ENCODE measurements at regions not wholly inside any gene's neighbourhood (a gene's known extent, or its start where the extent isn't known, plus 50 kb on each side); places are given as distances from the start of the nearest gene placed in this dataset.

DNA sequence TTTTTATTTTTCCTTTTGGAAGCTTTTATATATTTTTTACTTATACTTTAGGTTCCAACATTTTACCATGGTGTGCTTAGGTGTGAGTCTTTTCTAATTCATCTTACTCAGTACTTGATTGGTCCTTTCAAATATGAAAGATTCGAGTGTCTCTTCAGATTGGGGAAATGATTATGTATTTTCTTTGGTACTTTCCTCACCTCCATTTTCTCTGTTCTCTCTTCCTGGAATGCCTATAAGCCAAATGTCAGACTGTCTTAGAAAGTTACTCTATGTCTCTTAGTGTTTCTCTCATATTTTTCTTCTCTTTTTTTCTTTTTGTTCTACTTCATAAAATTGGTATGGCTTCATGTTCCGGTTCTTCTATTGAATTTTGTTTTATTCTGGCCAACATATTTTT, 119.6 kb upstream of the SV2C start:
- H3F3A ChIP-seq (replicated peaks; ENCODE audit: low read depth): no peaks in the 10 kb centered on the region
- H3K4me2 ChIP-seq: no peak overlapping the region
- Mint-ChIP-seq H3K4me3 (no peak overlapping the region), H3K27ac (no peak overlapping the region), H3K27me3 (ENCODE audit: insufficient read depth, low read depth, poor library complexity) (peaks cover 3% of the 10 kb centered on the region), H3K9me3 (peaks cover 33% of the 10 kb centered on the region), H3K36me3 (ENCODE audit: low read depth) (peaks cover 17% of the 10 kb centered on the region), H3K4me1 (no peaks in the 10 kb centered on the region)
- ATAC-seq: no peak
- H3K79me2 ChIP-seq (replicated peaks; ENCODE audit: insufficient read depth): no peaks in the 10 kb centered on the region
- TF ChIP-seq STAT1 (IDR thresholded peaks at IDR 0.05; ENCODE audit: unreplicated experiment): no peak
- TF ChIP-seq NANOG (IDR thresholded peaks at IDR 0.05; ENCODE audit: borderline replicate concordance): no peak
- no peak for TF ChIP-seq ZNF331 (CRISPR knock-in tag; IDR thresholded peaks at IDR 0.05; ENCODE audit: low read depth)
- TF ChIP-seq CREB1 (CRISPR knock-in tag; IDR thresholded peaks at IDR 0.05; ENCODE audit: low read depth): no peak
- TF ChIP-seq, protein P1, sequence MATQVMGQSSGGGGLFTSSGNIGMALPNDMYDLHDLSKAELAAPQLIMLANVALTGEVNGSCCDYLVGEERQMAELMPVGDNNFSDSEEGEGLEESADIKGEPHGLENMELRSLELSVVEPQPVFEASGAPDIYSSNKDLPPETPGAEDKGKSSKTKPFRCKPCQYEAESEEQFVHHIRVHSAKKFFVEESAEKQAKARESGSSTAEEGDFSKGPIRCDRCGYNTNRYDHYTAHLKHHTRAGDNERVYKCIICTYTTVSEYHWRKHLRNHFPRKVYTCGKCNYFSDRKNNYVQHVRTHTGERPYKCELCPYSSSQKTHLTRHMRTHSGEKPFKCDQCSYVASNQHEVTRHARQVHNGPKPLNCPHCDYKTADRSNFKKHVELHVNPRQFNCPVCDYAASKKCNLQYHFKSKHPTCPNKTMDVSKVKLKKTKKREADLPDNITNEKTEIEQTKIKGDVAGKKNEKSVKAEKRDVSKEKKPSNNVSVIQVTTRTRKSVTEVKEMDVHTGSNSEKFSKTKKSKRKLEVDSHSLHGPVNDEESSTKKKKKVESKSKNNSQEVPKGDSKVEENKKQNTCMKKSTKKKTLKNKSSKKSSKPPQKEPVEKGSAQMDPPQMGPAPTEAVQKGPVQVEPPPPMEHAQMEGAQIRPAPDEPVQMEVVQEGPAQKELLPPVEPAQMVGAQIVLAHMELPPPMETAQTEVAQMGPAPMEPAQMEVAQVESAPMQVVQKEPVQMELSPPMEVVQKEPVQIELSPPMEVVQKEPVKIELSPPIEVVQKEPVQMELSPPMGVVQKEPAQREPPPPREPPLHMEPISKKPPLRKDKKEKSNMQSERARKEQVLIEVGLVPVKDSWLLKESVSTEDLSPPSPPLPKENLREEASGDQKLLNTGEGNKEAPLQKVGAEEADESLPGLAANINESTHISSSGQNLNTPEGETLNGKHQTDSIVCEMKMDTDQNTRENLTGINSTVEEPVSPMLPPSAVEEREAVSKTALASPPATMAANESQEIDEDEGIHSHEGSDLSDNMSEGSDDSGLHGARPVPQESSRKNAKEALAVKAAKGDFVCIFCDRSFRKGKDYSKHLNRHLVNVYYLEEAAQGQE (IDR thresholded peaks at IDR 0.05; ENCODE audit: unreplicated experiment): no peak
- TF ChIP-seq, protein P2, sequence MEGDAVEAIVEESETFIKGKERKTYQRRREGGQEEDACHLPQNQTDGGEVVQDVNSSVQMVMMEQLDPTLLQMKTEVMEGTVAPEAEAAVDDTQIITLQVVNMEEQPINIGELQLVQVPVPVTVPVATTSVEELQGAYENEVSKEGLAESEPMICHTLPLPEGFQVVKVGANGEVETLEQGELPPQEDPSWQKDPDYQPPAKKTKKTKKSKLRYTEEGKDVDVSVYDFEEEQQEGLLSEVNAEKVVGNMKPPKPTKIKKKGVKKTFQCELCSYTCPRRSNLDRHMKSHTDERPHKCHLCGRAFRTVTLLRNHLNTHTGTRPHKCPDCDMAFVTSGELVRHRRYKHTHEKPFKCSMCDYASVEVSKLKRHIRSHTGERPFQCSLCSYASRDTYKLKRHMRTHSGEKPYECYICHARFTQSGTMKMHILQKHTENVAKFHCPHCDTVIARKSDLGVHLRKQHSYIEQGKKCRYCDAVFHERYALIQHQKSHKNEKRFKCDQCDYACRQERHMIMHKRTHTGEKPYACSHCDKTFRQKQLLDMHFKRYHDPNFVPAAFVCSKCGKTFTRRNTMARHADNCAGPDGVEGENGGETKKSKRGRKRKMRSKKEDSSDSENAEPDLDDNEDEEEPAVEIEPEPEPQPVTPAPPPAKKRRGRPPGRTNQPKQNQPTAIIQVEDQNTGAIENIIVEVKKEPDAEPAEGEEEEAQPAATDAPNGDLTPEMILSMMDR (conservative IDR thresholded peaks at IDR 0.05; ENCODE audit: low read depth in 2 of 2): no peak
- no peak for TF ChIP-seq POLR2AphosphoS5 (IDR thresholded peaks at IDR 0.05; ENCODE audit: low read depth)
- TF ChIP-seq EZH2phosphoT487 (IDR thresholded peaks at IDR 0.05; ENCODE audit: unreplicated experiment): no peak
- TF ChIP-seq EZH2 (IDR thresholded peaks at IDR 0.05; ENCODE audit: low read depth, unreplicated experiment): no peak
- TF ChIP-seq, protein P3, sequence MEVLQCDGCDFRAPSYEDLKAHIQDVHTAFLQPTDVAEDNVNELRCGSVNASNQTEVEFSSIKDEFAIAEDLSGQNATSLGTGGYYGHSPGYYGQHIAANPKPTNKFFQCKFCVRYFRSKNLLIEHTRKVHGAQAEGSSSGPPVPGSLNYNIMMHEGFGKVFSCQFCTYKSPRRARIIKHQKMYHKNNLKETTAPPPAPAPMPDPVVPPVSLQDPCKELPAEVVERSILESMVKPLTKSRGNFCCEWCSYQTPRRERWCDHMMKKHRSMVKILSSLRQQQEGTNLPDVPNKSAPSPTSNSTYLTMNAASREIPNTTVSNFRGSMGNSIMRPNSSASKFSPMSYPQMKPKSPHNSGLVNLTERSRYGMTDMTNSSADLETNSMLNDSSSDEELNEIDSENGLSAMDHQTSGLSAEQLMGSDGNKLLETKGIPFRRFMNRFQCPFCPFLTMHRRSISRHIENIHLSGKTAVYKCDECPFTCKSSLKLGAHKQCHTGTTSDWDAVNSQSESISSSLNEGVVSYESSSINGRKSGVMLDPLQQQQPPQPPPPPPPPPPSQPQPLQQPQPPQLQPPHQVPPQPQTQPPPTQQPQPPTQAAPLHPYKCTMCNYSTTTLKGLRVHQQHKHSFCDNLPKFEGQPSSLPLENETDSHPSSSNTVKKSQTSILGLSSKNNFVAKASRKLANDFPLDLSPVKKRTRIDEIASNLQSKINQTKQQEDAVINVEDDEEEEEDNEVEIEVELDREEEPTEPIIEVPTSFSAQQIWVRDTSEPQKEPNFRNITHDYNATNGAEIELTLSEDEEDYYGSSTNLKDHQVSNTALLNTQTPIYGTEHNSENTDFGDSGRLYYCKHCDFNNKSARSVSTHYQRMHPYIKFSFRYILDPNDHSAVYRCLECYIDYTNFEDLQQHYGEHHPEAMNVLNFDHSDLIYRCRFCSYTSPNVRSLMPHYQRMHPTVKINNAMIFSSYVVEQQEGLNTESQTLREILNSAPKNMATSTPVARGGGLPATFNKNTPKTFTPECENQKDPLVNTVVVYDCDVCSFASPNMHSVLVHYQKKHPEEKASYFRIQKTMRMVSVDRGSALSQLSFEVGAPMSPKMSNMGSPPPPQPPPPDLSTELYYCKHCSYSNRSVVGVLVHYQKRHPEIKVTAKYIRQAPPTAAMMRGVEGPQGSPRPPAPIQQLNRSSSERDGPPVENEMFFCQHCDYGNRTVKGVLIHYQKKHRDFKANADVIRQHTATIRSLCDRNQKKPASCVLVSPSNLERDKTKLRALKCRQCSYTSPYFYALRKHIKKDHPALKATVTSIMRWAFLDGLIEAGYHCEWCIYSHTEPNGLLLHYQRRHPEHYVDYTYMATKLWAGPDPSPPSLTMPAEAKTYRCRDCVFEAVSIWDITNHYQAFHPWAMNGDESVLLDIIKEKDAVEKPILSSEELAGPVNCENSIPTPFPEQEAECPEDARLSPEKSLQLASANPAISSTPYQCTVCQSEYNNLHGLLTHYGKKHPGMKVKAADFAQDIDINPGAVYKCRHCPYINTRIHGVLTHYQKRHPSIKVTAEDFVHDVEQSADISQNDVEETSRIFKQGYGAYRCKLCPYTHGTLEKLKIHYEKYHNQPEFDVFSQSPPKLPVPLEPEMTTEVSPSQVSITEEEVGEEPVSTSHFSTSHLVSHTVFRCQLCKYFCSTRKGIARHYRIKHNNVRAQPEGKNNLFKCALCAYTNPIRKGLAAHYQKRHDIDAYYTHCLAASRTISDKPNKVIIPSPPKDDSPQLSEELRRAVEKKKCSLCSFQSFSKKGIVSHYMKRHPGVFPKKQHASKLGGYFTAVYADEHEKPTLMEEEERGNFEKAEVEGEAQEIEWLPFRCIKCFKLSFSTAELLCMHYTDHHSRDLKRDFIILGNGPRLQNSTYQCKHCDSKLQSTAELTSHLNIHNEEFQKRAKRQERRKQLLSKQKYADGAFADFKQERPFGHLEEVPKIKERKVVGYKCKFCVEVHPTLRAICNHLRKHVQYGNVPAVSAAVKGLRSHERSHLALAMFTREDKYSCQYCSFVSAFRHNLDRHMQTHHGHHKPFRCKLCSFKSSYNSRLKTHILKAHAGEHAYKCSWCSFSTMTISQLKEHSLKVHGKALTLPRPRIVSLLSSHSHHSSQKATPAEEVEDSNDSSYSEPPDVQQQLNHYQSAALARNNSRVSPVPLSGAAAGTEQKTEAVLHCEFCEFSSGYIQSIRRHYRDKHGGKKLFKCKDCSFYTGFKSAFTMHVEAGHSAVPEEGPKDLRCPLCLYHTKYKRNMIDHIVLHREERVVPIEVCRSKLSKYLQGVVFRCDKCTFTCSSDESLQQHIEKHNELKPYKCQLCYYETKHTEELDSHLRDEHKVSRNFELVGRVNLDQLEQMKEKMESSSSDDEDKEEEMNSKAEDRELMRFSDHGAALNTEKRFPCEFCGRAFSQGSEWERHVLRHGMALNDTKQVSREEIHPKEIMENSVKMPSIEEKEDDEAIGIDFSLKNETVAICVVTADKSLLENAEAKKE (CRISPR knock-in tag; IDR thresholded peaks at IDR 0.05): no peak
- TF ChIP-seq JUNB (IDR thresholded peaks at IDR 0.05; ENCODE audit: unreplicated experiment): no peak
- TF ChIP-seq, protein P4, sequence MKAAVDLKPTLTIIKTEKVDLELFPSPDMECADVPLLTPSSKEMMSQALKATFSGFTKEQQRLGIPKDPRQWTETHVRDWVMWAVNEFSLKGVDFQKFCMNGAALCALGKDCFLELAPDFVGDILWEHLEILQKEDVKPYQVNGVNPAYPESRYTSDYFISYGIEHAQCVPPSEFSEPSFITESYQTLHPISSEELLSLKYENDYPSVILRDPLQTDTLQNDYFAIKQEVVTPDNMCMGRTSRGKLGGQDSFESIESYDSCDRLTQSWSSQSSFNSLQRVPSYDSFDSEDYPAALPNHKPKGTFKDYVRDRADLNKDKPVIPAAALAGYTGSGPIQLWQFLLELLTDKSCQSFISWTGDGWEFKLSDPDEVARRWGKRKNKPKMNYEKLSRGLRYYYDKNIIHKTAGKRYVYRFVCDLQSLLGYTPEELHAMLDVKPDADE (IDR thresholded peaks at IDR 0.05): no peak
- no peak for TF ChIP-seq ZNF114 (CRISPR knock-in tag; IDR thresholded peaks at IDR 0.05)
- no peaks in the 10 kb centered on the region for H3K27me3 ChIP-seq (ENCODE audit: insufficient read depth)
- no peaks in the 10 kb centered on the region for H4K20me1 ChIP-seq (replicated peaks; ENCODE audit: insufficient read depth)
- H2AFZ ChIP-seq: no peak overlapping the region
- no peak for DNase-seq (ENCODE audit: low spot score)
- H3K4me1 ChIP-seq (ENCODE audit: insufficient read depth): no peaks in the 10 kb centered on the region
- no peak overlapping the region for H3K27ac ChIP-seq (ENCODE audit: low read depth)
- H3K36me3 ChIP-seq (ENCODE audit: insufficient read depth): no peaks in the 10 kb centered on the region
- no peak overlapping the region for H3K4me3 ChIP-seq
- no peaks in the 10 kb centered on the region for H3K9me2 ChIP-seq (ENCODE audit: insufficient read depth)
